Small intestine (tissue), 7 donors: ENCODE measurements at regions not wholly inside any gene's neighbourhood (a gene's known extent, or its start where the extent isn't known, plus 50 kb on each side); places are given as distances from the start of the nearest gene placed in this dataset.

Experiments
- DNase-seq, 2 donors: peaks; one replicate each; pipeline versions ENCODE4 v3.0.0 to v3.0.0-alpha.2; 2013
- FAIRE-seq: peaks from 2 replicates; lab custom pipeline; 2012; peaks lifted over from hg19 to GRCh38; lab: Jason Lieb, UNC
- H3K27ac ChIP-seq, 3 donors: one replicate each; pipeline ENCODE4 v1.5.1; 2013; ENCODE audit warnings: low read length in 2 of 3, mild to moderate bottlenecking in 2 of 3, control low read depth in 1 of 3, inconsistent platforms in 1 of 3, low read depth in 1 of 3, moderate library complexity in 1 of 3
- H3K27me3 ChIP-seq, 3 donors: one replicate each; pipeline ENCODE4 v1.6.1; 2013; ENCODE audit warnings: low read length in 3 of 3, inconsistent platforms in 1 of 3; ENCODE audit not compliant: control insufficient read depth in 3 of 3, insufficient read depth in 3 of 3
- H3K36me3 ChIP-seq, 3 donors: one replicate each; pipeline ENCODE4 v1.6.1; 2013; ENCODE audit warnings: low read length in 3 of 3, inconsistent platforms in 1 of 3, low read depth in 1 of 3, mild to moderate bottlenecking in 1 of 3, moderate library complexity in 1 of 3; ENCODE audit not compliant: control insufficient read depth in 3 of 3, insufficient read depth in 2 of 3
- H3K4me1 ChIP-seq, 3 donors: one replicate each; pipeline ENCODE4 v1.6.1; 2013; ENCODE audit warnings: low read length in 2 of 3, inconsistent platforms in 1 of 3, low read depth in 1 of 3, mild to moderate bottlenecking in 1 of 3, moderate library complexity in 1 of 3; ENCODE audit not compliant: control insufficient read depth in 3 of 3, insufficient read depth in 2 of 3
- H3K4me3 ChIP-seq, 3 donors: one replicate each; pipeline ENCODE4 v1.5.1; 2013; ENCODE audit warnings: low read length in 3 of 3, control low read depth in 1 of 3, inconsistent platforms in 1 of 3, low read depth in 1 of 3, mild to moderate bottlenecking in 1 of 3, moderate library complexity in 1 of 3
- H3K9me3 ChIP-seq, 2 donors: one replicate each; pipeline ENCODE4 v1.6.1; 2013; ENCODE audit warnings: low read depth in 1 of 2, low read length in 1 of 2; ENCODE audit not compliant: control insufficient read depth in 2 of 2, insufficient read depth in 1 of 2
- WGBS, 3 donors: extraction: QIAGEN DNeasy Blood & Tissue Kit; methylation state at CpG; one replicate each; pipeline ENCODE4 v1.1.7; 2013; 5-methylcytosine and 5-hydroxymethylcytosine counted together
- donor health status: healthy with polysubstance abuse.
- donor health status: control.
- donor health status: control.
- donor health status: Bipolar disorder and iron deficiency.
- donor health status: healthy.

DNA sequence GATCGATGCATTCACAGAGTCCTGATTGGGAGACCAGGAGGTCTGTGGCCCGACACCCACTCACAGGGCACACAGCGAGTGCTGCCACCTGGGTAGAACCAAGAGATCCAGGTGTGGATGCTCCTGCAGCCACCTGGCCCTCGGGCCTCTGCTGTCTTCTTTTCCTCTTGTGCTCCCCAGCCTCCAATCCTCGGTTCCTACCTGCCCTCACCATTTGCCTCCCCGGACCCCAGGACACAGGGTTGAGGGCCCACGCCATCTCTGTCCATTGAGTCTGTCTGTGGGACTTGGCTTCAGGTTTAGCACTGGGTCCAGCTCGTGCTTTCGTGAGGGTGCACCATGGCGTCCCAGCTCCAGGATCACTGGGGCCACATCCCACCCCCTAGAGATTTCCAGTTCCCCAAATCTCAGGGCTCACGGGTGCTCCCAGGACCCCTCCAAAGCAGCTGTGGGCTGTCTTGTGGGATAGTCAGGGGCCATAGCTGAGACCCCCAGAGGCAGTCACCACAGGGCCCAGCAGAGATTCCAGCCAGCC, 591.1 kb downstream of the BRD1 start:
- no peak for DNase-seq

DNA sequence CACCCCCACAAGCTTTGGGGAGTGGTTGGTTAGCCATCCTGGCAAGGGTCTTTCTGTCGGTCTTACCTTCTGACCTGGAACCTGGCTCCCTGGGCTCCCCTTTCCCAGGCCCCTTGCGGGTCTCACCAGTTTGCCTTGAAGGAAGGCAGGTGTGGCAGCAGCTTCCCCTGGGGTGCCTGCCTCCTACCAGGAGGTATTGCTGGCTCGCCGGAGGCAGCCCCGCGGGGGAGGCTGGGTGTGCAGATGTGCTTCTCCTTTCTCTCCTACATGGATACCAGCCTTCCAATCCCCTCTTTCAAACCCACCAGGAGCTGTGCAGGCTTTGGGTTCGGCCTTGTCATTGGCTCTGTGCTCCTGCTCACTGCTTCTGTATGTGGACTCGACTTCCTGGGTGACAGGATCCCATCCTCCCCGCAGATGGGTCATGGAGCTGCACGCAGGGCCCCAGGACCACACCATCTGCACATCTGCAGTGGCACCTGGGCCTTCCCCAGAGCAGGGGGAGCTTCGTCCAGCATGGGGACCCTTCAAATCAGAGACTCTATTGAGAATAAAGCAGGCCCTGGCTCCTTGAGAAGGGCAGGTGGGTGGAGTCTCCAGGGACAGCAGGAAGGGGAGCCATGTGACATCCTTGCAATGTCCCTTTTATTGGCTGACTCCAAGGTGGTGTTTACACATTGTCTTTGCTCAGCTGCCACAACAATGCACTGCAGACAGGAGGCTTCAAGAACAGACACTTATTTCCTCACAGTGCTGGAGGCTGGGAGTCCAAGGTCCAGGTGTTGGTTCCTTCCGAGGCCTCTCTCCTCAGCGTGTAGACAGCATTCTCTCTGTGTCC, 592.0 kb downstream of the BRD1 start:
- H3K4me1 ChIP-seq = peaks cover 0 to 7% (median 0%) of the 10 kb centered on the region in 3 donors
- no peak for FAIRE-seq
- WGBS, 3 donors = 42 to 67% (median 52%) methylated on average over 13 of the region's 13 CpGs
- no peaks in the 10 kb centered on the region for H3K36me3 ChIP-seq
- H3K27ac ChIP-seq = no peak overlapping the region
- H3K4me3 ChIP-seq = no peak overlapping the region
- no peaks in the 10 kb centered on the region for H3K27me3 ChIP-seq
- peak; percentile 45 to 78 for DNase-seq
- H3K9me3 ChIP-seq = no peaks in the 10 kb centered on the region

More for the DNA sequence above, 591.1 kb downstream of the BRD1 start:
- Histone ChIP-seq H3K27ac (no peak overlapping the region), H3K27me3 (no peaks in the 10 kb centered on the region), H3K4me3 (no peak overlapping the region), H3K9me3 (no peaks in the 10 kb centered on the region), H3K36me3 (no peaks in the 10 kb centered on the region), H3K4me1 (peaks cover 0 to 7% (median 0%) of the 10 kb centered on the region in 3 donors)
- WGBS, 3 donors = 79 to 88% (median 80%) methylated on average over 11 of the region's 11 CpGs
- no peak for FAIRE-seq

DNA sequence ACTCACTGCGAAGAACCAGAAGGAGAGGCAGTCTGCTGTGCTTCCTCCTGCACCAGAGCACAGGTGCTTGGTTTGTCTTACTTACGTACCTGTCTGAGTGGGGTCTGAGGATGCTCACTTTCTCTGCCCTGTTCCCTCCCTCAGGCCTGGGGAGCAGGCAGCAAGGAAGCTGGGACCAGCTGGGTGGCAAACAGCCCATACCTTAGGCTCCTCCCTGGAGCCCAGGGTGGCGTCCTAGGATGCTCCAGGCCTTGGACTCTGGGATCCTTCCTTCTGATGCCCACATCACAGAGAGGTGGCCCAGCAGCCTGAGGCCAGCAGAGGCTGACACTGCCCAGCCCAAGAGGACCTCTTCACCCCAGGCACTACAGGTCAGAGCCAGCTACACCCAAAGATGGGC, 593.2 kb downstream of the BRD1 start:
- FAIRE-seq (no peak), DNase-seq (no peak)
- no peaks in the 10 kb centered on the region for H3K36me3 ChIP-seq
- H3K27me3 ChIP-seq = no peaks in the 10 kb centered on the region
- H3K4me3 ChIP-seq = no peak overlapping the region
- no peaks in the 10 kb centered on the region for H3K9me3 ChIP-seq
- WGBS, 3 donors = 79 to 88% (median 82%) methylated on average over 3 of the region's 3 CpGs
- H3K4me1 ChIP-seq = peaks cover 0 to 7% (median 0%) of the 10 kb centered on the region in 3 donors
- no peak overlapping the region for H3K27ac ChIP-seq

DNA sequence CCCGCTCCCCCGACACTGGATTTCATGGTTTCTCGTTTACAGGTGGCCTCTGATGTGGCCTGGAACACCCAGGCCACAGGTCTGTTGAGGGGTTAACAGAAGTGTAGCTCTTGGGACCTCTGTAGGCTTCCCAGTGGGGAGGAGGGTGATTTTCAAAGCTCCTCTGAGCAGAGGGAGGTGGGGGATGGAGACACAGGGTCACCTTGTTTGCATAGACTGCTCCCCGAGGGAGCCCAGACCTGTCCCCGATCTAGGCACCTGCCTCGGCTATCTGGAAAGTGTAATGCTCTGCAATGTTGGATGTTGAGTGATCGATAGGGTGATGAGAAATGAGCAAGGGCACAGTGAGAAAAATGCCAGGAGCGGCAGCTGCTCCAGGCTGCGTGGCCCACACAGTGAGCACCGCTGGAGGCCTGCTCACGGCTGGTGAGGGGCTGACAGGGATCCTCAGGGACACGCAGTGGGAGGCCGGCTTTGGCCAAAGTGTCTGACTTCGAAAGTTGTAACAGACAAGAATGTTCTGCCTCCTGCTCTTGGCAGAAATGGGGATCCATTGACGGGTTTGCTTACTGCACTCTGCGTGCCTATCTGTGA, 594.1 kb downstream of the BRD1 start:
- no peak for DNase-seq
- Histone ChIP-seq H3K9me3 (no peaks in the 10 kb centered on the region), H3K4me1 (peaks cover 0 to 7% (median 0%) of the 10 kb centered on the region in 3 donors), H3K36me3 (no peaks in the 10 kb centered on the region), H3K27me3 (no peaks in the 10 kb centered on the region), H3K4me3 (no peak overlapping the region), H3K27ac (no peak overlapping the region)
- WGBS, 3 donors = 74 to 82% (median 78%) methylated on average over 16 of the region's 16 CpGs
- FAIRE-seq = no peak

DNA sequence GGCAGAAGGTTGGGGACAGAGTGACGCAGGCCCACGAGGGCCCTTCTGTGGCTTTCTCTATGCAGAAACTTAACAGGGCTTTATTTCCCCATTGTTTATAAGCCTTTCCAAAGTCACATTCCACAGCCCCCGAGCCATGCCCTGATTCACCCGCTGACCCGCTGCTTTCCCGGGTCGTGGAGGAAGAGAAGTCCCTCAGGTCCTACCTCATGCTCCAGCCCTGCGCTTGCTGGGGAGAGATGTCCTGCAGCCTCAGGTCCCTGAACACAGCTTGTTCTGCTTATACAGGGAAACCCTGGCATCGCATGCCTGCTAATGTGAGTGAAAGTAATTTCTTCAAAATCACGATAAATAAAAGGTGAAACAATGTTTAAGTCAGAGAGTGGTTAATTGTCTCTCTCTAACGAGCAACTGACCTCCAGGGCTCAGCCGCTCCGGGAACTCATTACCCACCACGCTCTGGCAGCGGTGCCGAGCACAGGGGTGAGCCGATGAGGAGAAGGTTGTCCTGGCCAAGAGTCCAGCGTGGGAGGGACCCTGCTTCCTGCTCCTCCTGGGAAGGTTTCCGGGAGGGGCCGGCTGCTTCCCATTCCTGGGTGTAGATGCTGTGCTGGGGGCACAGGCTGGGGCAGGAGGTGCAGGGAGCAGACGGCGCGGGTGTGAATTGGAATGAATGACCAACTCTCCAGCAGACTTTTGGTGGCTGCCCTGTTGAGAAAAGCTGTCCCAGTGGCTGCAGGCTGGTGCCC, 595.2 kb downstream of the BRD1 start:
- Histone ChIP-seq H3K27ac (no peak overlapping the region), H3K36me3 (no peaks in the 10 kb centered on the region), H3K4me3 (no peak overlapping the region), H3K27me3 (no peaks in the 10 kb centered on the region), H3K9me3 (no peaks in the 10 kb centered on the region), H3K4me1 (peaks cover 0 to 7% (median 0%) of the 10 kb centered on the region in 3 donors)
- FAIRE-seq (no peak), DNase-seq (no peak)
- 64 to 68% (median 67%) methylated on average over 23 of the region's 23 CpGs for WGBS, 3 donors

DNA sequence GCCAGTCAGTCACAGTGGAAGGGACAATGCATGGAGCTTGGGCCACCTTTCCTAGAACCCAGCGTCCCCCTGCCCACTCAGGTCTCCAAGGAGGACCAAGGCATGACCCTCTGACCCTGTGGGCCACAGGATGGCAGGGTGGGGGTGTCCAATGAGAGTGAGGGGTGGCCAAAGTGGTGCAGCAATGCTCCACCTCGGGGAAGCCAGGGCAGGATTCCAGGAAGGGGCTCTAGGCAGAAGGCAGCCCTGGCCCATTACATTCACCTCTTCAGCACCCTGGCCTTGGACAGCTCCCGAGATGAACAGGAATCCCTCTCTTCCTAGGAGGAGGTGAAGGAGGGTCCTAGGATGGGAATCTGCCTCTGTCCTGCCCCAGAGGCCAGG, 597.5 kb downstream of the BRD1 start:
- Histone ChIP-seq H3K9me3 (no peaks in the 10 kb centered on the region), H3K27me3 (peaks cover 0 to 2% (median 0%) of the 10 kb centered on the region in 3 donors), H3K4me3 (no peak overlapping the region), H3K4me1 (no peaks in the 10 kb centered on the region), H3K27ac (no peak overlapping the region), H3K36me3 (no peaks in the 10 kb centered on the region)
- WGBS, 3 donors = 14 to 45% (median 20%) methylated on average over 3 of the region's 3 CpGs
- peak in 1 of 2 donors; percentile 10 for DNase-seq
- no peak for FAIRE-seq

DNA sequence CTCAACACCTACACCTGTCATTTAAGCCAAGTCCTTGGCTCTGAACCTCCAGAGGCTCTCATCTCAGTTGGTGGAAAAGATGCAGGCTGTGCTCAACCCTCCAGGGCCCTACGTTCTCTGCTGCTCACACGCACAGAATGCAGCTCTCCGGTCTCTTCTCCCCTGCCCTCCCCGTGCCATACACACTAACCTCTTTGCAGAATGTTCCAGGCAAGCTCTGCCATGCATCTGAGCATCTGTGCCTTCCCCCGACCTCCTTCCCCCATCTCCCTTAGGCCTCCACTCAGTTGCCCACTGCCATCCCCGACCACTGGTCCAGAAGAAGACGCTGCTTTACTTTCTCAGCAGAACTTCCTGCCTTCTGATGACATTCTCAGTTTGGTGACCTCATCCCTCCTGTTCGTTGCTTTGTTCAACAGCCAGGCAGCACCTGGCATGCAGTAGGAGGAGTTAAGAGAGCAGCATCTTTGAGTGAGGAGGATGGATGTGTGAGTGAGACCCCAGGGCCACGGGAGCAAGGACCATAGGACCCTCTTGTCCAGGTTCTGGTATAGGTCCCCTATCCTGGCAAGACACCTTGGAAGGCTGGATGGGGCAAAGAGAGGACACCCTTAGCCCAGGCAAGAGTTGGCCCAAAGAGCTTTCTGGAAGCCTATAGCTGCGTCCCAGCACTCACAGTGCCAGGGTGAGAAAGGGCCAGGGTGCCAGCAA, 598.0 kb downstream of the BRD1 start:
- H3K4me3 ChIP-seq = no peak overlapping the region

More for the DNA sequence above, 598.0 kb downstream of the BRD1 start:
- FAIRE-seq (no peak), DNase-seq (no peak)
- Histone ChIP-seq H3K27me3 (peaks cover 0 to 2% (median 0%) of the 10 kb centered on the region in 3 donors), H3K9me3 (no peaks in the 10 kb centered on the region), H3K27ac (no peak overlapping the region), H3K36me3 (no peaks in the 10 kb centered on the region), H3K4me1 (no peaks in the 10 kb centered on the region)
- WGBS, 3 donors = 47 to 66% (median 49%) methylated on average over 10 of the region's 10 CpGs
